Panc1 (cell line): ENCODE measurements at regions not wholly inside any gene's neighbourhood (a gene's known extent, or its start where the extent isn't known, plus 50 kb on each side); places are given as distances from the start of the nearest gene placed in this dataset.

Experiments used
- SIN3A ChIP-seq: IDR thresholded peaks from 2 replicates; pipeline ENCODE4 v1.6.1; 2012; ENCODE audit warnings: low read depth, mild to moderate bottlenecking, low read length, moderate library complexity, borderline replicate concordance; ENCODE audit not compliant: insufficient read depth
- TF ChIP-seq, protein P1 (sequence below): fragments of 450-650 bp; IDR thresholded peaks from 2 replicates; pipeline ENCODE4 v1.5.1; 2017; ENCODE audit warnings: mild to moderate bottlenecking

DNA sequence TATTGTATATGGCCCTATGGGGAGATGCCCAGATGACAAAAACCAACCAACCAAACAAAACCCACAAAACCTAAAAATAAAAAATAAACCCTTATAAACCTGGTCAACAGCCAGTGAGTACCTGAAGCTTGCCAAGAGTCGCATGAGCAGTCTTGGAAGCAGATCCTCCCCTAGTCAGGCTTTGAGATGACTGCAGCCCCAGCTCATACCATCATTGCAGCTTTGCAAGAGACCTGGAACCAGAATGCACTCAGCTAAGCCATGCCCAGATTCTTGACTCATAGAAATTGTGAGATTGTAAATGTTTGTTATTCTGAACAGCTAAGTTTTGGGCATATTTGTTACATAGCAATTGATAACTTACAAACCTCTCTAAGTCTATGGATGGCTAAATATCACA lies 326.8 kb downstream of the HLX start:
- TF ChIP-seq, protein P1, sequence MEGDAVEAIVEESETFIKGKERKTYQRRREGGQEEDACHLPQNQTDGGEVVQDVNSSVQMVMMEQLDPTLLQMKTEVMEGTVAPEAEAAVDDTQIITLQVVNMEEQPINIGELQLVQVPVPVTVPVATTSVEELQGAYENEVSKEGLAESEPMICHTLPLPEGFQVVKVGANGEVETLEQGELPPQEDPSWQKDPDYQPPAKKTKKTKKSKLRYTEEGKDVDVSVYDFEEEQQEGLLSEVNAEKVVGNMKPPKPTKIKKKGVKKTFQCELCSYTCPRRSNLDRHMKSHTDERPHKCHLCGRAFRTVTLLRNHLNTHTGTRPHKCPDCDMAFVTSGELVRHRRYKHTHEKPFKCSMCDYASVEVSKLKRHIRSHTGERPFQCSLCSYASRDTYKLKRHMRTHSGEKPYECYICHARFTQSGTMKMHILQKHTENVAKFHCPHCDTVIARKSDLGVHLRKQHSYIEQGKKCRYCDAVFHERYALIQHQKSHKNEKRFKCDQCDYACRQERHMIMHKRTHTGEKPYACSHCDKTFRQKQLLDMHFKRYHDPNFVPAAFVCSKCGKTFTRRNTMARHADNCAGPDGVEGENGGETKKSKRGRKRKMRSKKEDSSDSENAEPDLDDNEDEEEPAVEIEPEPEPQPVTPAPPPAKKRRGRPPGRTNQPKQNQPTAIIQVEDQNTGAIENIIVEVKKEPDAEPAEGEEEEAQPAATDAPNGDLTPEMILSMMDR, result no peak
- no peak for TF ChIP-seq SIN3A
